ENCODE measurements at regions not wholly inside any gene's neighbourhood (a gene's known extent, or its start where the extent isn't known, plus 50 kb on each side); places are given as distances from the start of the nearest gene placed in this dataset.

DNA sequence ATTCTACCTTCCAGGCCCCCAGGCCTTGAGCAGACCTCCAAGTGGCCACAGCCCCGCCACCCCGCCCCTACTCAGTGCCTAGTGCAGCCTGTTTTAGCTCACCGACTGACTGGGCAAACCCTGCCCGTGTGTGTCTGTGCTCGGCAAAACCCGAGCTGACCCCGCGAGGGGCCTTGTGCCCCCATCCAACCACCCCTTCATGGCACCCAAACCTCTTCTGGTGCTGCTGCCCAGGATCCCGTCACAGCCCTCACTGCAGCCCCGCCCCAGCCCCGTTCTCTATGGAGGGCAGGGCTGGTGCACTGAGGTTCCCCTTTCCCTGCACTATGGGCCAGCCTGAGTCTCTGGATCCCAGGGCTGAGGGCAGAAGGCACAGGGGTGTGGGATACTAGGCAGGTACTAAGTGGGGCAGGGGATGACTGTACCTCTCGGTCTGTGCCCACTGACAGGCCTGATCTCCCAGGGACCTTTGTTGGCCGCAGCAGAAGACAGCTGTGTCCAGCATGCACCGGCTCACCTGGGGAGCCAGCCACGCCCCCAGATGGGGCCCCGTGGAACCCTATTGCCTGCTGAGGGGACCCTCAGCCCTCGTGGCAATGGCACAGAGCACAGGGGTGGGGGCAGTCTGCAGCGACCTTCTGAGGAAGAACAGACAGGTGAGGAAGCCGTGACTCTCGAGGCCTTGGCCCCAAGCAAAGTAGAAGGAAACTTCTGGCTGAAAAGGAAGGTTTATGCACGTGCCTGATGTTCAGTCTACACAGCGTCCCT lies 69.9 kb upstream of the OTOS start:
- no peak for DNase-seq

DNA sequence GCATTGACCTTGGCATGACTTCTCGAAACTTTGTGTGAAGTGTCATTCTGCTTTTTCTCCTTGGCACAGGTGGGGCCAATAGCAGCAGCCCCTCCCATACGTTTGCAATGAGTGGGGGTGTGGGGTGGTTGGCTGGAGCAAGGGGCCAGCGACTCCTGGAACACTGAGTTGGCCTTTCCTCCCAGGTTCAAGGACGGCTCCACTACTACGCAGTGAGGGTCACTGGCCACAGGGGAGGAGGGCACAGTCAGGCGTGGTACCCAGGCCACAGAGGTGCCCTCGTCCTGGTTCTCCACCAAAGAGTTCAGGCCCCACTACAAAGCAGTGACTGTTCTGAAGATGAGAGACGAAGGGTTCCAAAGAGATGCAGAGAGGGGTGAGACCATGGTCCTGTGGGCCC lies 70.6 kb upstream of the OTOS start:
- DNase-seq: no peak

DNA sequence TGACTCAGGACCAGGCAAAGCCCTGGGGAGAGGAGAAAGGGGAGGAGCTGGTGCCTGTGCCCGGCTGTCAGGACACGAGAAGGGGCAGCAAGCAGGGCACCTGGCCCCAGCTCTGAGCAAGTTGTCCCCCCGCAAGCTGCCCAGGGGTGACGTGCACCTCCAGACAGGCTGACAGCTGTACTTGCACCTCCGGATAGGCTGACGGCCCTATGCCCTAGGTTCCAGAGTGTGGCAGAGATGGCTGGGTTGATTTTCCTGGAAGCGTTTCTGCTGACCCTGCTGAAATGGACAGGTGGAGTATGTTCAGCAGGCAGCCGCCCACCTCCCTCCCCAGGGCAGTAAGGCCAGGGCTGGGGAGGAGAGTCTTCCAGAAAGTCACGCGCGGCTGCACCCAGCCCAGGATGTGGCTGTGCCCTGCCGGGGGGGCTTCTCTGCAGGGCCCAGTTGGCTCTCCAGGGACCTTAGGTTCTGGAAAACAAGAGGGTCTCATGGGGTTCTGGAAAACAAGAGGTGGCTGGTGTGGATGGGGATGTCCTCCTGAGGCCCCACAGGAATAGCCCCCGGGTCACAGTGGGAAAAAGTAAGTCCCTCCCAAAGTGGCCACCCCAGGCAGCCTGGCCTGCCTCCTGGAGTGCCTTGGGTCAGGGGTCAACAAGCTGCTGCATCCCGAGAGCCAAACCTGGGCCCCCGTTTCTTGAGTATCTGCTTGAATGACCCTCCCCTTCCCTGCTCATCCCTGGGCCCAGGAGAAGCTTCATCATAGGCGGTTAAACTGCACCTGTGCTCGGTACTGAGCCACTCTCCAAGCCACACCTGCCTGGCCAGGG lies 71.4 kb upstream of the OTOS start:
- no peak for DNase-seq

DNA sequence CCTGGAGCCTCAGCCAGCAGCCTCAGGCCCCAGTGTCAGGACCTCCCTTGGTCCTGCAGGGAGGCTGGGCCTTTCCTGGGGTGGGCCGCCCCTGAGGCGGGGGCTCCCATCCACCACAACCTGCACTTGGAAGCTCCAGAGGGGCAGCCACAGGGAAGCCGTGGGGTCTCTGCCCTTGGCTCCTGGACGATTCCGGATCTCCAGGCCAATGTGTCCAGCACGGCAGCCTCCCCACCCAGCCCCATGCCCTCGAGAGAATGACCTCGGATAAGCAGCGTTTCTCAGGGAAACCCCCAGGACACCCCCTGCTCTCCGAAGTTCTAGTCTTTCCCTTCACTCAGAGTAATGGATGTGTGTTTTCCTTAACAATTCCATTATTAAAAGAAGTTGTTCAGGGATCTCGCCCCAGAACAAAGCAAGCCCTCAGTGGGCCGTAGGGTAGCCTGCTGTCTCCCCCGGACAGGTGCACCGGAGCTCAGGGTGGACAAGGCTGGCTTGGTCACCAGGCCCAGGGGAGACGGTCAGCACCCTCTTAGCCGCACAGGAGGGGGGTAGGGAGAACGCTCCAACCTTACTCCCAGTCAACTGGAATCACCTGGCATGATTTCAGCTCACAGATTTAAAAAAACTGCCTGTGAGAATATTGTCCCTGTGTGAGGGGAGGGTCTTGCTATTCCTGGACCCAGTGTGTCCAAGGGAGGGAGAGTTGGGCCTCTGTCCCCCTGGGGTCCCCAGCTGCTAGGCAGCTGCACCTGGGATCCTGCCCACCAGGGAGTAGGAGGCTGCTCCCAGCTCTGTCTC lies 72.2 kb upstream of the OTOS start:
- no peak for DNase-seq

DNA sequence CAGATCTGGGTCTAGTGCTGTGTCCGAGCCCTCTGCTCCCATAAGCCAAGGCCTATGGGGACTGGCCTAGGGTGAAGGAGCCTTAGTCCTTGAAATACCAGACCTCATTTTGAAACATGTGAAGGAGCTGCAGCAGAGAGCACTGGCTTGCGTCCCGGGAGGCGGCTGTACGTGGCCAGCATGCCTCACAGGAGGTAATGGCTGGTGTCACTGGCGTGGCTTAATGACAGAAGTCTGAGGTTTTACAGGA lies 72.7 kb upstream of the OTOS start:
- DNase-seq: no peak

DNA sequence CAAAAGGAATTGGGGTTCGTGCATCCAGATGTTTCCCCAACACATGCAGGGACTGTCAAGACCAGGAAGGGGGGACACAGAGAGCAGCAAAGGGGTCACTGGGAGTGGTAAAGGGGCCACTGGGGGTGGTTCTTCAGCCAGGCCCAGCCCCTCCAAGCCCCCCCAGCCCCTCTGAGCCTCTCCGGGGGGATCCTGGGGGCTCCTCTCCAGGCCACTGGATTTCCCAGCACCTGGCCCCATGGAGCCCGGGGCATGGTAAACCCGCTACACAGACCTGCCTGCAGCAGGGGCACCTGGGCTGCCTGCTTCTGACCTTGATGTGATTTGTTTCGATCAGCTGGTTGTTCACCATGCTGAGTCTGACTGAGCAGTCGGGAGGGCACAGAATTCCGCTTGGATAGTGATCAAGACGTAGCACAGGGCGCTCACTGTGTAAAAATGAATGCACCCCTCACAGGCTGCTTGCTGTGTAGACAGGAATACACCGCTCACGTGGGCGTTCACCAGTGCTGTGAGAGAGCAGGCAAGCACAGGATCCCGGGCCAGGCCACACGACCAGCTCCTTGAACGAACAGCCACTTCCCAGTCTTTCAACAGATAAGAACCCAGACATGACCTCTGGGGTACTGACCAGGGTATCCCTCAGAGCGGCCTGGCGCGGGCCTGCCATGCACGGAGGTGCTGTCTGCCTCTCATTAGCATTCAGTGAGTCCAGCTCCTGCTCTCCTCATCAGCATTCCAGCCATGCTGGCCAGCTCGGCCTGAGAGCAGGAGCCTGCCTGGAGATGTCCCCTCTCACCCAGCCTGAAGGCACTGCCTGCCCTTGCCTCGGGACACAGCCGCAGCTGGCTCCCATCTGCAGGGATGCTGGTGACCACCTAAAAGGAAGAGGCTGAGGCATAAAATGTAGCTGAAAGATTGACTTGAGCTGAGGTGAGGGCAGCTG lies 73.3 kb upstream of the OTOS start:
- DNase-seq: no peak

DNA sequence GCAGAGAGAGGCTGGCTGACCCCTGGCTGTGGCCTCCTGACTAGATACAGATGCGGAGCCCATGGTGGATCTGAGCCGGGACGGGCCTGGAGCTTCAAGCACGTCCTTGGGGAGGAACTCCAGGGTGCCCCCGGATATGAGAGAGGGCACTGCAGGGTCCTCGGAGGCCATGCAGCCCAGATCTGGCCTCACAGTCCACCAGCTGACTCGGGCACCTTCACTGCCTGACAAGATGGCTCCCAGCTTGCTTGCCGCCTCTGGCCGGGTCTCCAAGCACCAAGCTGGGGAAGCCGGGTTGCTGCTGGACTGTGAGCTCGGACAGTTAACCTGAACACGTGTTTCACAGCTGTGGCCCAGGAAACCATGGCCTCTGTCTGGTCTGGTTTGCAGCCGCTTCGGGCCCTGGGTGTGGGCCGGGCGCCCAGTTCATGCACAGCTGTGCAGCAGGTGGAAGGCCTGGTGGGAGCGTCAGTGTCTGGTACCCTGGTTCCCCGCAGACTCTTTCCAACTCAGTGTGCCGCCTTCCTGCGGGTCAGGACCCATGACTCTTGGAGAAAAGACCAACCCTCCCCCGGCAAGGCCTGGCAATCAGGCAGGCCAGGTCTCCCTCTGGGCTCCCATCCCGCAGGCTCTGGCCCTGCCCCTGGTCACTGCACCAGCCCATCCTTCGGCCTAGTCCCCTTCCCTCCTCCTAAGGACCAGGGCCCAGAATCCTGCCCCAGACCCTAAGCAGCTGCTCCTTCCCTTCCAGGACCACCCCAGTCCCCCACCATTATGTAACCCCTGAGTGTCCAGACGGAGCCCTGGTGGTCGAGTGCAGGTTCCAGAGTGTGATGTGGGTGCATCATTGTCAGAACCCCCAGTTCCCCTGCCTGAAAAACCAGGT lies 74.6 kb upstream of the OTOS start:
- no peak for DNase-seq

DNA sequence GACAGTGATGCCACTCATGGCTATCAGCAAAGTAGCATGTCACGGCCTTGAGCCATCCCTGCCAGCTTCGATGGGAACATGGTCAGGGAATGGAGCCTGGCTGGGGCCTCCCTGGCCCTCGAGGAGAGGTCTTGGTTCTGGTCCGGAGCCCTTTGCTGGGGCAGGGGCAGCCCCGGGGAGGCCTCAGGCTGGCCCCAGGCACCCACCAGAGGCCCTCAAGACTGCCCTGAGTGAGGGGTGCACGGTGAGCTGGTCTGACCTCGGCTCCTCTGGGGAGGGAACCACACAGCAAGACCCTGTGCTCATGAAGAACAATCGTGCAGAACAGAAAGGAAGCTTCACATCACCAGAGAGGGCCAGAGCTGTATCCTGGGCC lies 75.2 kb upstream of the OTOS start:
- DNase-seq: no peak

DNA sequence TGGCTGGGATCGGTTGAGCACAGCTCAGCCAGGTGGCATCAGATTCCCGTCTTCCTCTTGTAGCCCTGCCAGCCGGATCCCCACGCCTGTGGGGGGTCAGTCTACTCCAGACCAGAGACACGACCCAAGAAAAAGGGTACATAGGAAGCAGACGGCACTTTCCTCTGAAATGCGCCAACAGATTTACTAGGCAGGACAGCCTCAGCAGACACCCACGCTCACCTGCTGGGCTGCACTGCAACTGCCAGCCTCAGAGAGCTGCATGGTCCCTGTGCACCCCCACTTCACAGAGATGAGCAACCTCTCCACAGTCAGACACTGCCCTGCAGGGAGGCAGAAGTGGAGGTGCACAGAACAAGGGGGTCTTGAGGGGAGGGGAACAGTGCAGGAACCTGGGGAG lies 75.7 kb upstream of the OTOS start:
- DNase-seq: no peak

DNA sequence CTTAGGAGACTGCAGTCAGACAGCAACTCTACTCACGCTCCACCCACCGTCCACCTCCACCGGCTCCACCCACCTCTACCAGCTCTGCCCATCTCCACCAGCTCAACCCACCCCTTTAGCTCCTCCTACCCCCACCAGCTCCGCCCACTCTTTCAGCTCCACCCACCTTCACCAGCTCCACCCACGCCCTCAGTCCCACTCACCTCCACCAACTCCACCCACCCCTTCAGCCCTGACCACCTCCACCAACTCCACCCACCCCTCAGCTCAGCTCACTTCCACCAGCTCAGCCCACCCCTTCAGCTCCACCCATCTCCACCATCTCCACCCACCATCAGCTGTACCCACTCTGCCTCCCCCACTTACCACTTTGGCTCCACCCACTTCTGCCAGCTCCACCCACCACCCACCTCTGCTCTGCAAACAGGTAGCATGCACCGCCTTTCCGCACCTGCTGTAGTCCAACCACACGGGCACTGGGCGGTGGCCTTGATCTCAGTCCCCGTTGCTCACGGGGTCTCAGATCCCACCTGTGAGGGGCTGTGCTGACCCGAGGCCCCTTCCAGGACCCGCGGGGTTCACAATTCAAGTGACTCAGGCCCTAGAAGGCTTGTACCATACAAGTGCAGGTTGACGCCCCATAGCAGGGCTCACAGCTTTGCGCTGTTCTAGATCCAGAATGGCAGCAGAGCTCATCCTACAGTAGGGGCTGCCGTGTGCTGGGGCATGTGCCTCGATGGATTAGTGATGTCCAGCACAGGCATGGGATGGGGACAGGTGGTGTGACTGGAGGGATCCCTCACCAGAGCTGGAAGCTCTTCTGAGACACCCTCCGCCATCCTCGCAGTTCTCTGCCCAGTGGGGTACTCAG lies 77.2 kb upstream of the OTOS start:
- DNase-seq: no peak

DNA sequence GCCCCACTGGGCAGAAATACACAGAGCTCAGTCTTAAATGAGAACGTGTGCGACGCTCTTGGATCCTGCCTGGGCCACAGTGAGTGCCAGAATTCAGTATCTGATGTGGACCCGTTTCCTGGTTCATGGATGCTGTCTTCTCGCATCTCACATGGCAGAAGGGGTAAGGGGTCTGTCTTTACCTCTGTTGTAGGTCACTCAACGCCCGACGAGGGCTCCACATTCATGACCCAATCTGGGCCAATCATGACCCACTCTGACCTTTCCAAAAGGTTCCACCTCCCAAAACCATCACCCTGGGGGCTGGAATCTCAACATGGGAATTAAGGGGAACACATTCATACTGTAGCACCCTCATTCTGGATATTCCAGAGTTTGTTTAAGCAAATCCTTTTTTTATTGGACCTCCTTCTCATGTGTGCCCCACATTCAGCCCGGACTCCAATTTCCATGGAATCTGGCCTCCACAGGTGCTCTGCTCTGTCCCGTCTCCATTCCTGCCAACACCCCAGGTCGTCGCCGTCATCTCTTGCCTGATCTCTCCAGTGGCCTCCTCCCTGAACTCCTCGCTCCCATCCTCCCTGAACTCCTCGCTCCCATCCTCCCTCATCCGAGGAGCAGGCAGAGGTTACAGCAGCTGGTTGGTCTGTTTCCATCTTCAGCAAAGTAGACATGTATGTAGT lies 78.9 kb upstream of the OTOS start:
- no peak for DNase-seq

DNA sequence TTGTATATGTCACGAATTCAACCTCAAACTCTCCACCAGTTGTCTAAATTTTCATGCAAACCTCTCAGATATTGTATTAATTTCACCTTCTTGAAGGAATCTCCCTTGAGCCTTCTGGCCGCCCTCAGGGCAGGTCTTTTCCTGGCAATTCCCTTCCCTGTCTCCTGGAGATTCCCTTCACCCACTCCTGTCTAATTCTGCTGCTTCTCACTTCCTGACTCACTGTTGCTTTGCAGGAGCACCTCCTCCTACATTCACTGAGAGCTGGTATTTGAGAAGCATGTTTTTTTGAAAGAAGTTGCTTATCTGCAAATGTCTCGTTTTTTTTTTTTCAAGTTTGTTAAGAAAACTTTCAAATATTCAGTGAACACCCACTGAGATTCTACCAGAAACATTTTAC lies 79.9 kb upstream of the OTOS start:
- no peak for DNase-seq

DNA sequence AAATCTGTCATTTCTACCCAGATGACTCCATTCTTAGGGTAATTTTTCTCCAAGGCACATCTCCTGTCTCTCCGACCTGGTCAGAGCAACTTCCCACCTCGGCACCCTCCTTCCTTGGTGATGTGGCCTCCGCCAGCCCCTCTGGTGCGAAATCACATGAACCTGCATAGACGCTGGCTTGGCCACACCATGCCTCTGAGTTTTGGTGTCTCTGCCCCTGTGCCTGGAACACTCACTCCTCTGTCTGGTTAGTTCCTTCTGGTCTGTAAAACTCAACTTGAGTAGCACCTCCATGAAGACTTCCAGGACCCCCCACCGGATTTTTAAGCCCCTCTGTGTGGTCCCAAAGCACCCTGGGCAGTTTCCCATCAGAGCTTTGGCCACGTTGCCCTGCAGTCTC lies 83.2 kb upstream of the OTOS start:
- DNase-seq: no peak

DNA sequence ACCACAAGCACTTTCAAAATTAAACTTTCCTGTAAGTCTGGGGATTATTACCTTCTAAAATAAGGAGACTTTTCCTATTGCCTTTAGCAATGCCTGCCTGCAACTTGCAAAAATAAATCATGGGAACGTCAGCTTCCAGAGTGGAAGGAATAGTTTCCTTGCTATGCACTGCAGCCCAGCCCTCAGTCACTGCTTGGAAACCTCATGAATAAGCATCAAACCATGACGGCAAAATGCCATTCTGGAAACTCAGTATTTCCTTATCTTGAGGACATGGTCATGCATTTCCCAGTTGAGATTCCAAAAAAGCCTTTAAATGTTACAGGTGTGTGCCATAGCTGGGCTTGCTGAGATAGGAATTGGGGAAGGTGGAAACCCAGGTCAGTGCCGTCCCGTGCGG lies 84.2 kb upstream of the OTOS start:
- DNase-seq: no peak

DNA sequence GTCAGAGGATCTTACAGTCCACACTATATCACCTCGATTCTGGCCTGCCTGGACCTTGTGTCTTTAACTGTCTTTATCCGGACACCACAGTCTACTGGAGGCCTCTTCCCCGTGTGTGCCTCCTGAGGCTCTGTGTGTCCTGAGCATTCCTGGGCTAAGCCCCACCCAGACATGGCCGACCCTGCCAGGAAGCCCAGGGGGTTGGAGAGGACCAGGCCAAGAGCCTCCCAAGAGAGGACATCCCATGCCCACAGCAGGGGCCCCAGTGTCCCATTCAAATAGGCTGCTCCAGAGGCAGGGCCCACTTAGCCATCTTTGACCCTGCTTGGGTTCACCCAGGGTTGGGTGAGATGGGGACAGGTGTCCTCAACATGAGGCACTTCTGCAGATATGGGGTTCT lies 84.7 kb upstream of the OTOS start:
- DNase-seq: no peak

DNA sequence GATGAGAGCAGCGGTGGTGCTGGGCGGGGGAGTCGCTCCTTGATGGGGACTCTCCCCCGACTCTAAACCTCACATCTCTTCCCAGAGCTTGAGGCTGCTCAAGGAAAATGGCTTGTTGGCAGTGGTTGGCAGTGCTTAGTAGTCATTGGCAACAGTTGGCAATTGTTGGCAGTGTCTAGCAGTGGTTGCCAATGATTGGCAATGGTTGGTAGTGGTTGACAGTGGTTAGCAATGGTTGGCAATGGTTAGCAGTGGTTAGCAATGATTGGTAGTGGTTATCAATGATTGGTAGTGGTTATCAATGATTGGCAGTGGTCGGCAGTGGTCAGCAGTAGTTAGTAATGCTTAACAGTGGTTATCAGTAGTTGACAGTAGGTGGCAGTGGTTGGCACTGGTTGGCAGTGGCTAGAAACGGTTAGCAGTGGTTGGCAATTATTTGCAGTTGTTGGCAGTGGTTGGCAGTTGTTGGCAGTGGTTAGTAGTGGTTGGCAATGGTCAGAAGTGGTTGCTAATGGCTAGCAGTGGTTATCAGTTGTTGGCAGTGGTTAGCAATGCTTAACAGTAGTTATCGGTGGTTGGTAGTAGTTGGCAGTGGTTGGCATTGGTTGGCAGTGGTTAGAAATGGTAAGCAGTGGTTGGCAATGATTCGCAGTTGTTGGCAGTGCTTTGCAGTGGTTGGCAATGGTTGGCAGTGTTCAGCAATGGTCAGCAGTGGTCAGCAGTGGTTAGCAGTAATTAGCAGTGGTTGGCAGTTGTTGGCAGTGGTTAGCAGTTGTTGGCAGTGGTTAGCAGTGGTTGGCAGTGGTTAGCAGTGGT lies 85.4 kb upstream of the OTOS start:
- no peak for DNase-seq

DNA sequence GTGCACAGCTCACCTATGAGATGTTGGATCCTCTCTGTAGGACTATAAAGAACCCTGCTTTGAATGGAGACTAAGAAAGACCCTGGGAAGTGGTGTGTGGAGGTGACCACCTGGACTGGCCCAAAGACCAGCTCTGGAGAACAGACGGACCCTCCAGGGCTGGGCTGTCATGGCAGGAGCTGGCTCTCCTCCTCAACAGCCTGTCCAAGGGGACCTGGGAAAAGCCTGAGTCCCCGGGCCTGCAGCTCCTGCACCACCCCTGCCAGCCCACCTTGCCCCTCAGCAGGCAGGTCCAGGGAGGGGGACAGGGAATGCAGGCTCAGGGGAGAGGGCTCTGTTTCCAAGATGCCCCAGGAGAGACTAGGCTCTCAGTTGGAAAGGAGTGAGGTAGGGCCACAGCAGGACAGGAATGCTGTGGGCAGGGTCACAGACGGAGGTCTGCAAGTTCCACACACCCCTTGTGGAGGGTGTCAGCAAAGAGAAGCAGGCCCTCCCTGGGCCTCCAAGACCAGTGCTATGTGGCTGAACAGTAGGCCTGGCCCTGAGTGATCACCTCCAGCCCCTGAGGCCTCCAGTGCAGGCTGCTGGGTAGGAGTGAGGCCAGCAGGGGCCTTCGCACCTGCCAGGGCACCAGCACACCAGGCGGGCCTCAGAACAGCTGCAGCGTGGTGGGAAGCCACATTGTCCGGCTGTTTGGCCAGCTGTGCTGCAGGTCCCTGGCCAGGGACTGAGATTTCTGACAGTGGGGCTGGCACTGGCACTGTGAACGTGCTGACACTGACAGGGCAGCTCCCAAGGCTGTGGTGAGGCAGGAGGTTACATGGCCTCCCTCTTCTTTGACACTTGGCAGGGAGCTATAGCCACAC lies 86.4 kb upstream of the OTOS start:
- DNase-seq: no peak
